Kidney (tissue), 13 donors: ENCODE measurements at regions not wholly inside any gene's neighbourhood (a gene's known extent, or its start where the extent isn't known, plus 50 kb on each side); places are given as distances from the start of the nearest gene placed in this dataset.

Experiments
- DNase-seq, 5 donors: peaks; one replicate each; pipeline ENCODE4 v3.0.0-alpha.2; 2013 to 2020
- FAIRE-seq: peaks from 2 replicates; lab custom pipeline; 2012; peaks lifted over from hg19 to GRCh38; lab: Jason Lieb, UNC
- H3K27ac ChIP-seq, 2 donors: one replicate each; pipeline ENCODE4 v1.7.0; 2013; ENCODE audit warnings: low read depth in 2 of 2, low read length in 2 of 2, inconsistent platforms in 1 of 2
- H3K27me3 ChIP-seq: one replicate; pipeline ENCODE4 v1.7.1; 2013; ENCODE audit warnings: low read length, inconsistent platforms; ENCODE audit not compliant: control insufficient read depth, insufficient read depth
- H3K36me3 ChIP-seq, 3 donors: one replicate each; pipeline versions ENCODE4 v1.7.0 to v1.7.1; 2013; ENCODE audit warnings: low read length in 3 of 3, control low read depth in 1 of 3, inconsistent platforms in 1 of 3; ENCODE audit not compliant: insufficient read depth in 3 of 3, control insufficient read depth in 2 of 3
- H3K4me1 ChIP-seq, 3 donors: one replicate each; pipeline versions ENCODE4 v1.7.0 to v1.7.1; 2013; ENCODE audit warnings: low read length in 3 of 3, inconsistent platforms in 1 of 3, low read depth in 1 of 3; ENCODE audit not compliant: control insufficient read depth in 2 of 3, insufficient read depth in 2 of 3
- H3K4me3 ChIP-seq, 3 donors: one replicate each; pipeline versions ENCODE4 v1.7.0 to v1.8.1; 2013; ENCODE audit warnings: low read length in 3 of 3, control low read depth in 1 of 3, inconsistent platforms in 1 of 3
- H3K9ac ChIP-seq, 3 donors: one replicate each; pipeline versions ENCODE4 v1.7.0 to v1.7.1; 2013; ENCODE audit warnings: low read length in 3 of 3, control low read depth in 1 of 3, inconsistent platforms in 1 of 3
- H3K9me3 ChIP-seq, 3 donors: one replicate each; pipeline versions ENCODE4 v1.7.0 to v1.7.1; 2013; ENCODE audit warnings: low read length in 3 of 3, control low read depth in 1 of 3, inconsistent platforms in 1 of 3; ENCODE audit not compliant: control insufficient read depth in 2 of 3, insufficient read depth in 1 of 3
- intact Hi-C: fragments of 100-400 bp; cut with DNase I; formaldehyde crosslinking; loops from one replicate; pipeline ENCODE4 v1.11.1; 2022
- TF ChIP-seq, protein P1 (sequence below): IDR thresholded peaks from 3 replicates; pipeline ENCODE4 v1.5.1; 2012; ENCODE audit warnings: mild to moderate bottlenecking, moderate library complexity, borderline replicate concordance; ENCODE audit not compliant: insufficient read depth; ENCODE audit errors: extremely low read depth
- donor health status: control.
- donor health status: control.
- donor health status: control.
- donor health status: control.
- donor health status: control.
- donor health status: DM: yes; HTN: yes; CAD: no.
- donor health status: Normal renal cell carcinoma (clear cell type).

DNA sequence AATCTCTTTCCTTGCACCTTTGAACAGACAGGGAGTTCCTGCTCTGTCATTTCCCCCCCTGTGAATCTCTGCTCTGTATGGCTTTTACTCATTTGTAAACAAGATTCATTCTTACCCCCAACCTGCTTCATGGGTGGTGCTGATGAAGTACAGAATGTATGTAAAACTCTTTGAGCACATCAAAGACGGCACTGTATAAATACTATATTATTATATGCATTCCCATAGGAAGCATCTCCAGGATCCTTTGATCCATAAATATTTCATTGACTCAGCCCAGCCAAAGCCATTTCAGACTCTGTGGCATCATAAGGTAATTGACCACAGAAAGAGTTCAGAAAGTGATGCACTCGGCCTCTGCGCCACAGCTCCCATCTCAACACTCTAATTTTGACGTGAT lies 208.7 kb downstream of the EFNB2 start:
- FAIRE-seq, result no peak
- no peaks in the 10 kb centered on the region for H3K36me3 ChIP-seq
- H3K27ac ChIP-seq, result no peak overlapping the region
- DNase-seq, result no peak
- intact Hi-C loops, result no loop called here
- no peaks in the 10 kb centered on the region for H3K27me3 ChIP-seq
- peaks cover 0 to 8% (median 0%) of the 10 kb centered on the region in 3 donors for H3K9me3 ChIP-seq
- no peak overlapping the region for H3K4me3 ChIP-seq
- H3K9ac ChIP-seq, result no peak overlapping the region
- H3K4me1 ChIP-seq, result no peaks in the 10 kb centered on the region
- TF ChIP-seq, protein P1, sequence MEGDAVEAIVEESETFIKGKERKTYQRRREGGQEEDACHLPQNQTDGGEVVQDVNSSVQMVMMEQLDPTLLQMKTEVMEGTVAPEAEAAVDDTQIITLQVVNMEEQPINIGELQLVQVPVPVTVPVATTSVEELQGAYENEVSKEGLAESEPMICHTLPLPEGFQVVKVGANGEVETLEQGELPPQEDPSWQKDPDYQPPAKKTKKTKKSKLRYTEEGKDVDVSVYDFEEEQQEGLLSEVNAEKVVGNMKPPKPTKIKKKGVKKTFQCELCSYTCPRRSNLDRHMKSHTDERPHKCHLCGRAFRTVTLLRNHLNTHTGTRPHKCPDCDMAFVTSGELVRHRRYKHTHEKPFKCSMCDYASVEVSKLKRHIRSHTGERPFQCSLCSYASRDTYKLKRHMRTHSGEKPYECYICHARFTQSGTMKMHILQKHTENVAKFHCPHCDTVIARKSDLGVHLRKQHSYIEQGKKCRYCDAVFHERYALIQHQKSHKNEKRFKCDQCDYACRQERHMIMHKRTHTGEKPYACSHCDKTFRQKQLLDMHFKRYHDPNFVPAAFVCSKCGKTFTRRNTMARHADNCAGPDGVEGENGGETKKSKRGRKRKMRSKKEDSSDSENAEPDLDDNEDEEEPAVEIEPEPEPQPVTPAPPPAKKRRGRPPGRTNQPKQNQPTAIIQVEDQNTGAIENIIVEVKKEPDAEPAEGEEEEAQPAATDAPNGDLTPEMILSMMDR, result no peak

DNA sequence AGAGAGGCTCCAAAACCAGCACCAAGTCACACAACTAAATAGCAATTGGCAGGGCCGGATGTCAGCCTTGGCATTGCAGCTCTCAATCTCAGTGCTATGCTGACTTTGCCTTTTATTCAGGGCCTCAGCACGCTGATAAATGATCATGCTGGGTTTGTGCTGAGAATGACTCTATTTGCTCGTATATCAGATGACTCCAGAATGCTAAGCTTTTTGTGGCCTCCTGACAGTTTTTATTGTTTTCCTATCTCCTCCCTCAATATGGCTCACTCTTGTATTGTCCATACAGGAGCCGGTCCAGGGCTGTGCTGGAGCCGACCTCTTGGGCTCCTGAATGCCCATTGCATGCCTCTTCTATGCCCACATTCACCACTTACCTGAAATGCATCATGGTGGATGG lies 211.0 kb downstream of the EFNB2 start:
- DNase-seq, result no peak
- TF ChIP-seq, protein P1, result no peak
- Histone ChIP-seq H3K4me3 (no peak overlapping the region), H3K9ac (no peak overlapping the region), H3K9me3 (peaks cover 0 to 8% (median 0%) of the 10 kb centered on the region in 3 donors), H3K36me3 (no peaks in the 10 kb centered on the region), H3K27ac (no peak overlapping the region), H3K27me3 (no peaks in the 10 kb centered on the region), H3K4me1 (no peaks in the 10 kb centered on the region)
- FAIRE-seq, result no peak
- intact Hi-C loops, result no loop called here

DNA sequence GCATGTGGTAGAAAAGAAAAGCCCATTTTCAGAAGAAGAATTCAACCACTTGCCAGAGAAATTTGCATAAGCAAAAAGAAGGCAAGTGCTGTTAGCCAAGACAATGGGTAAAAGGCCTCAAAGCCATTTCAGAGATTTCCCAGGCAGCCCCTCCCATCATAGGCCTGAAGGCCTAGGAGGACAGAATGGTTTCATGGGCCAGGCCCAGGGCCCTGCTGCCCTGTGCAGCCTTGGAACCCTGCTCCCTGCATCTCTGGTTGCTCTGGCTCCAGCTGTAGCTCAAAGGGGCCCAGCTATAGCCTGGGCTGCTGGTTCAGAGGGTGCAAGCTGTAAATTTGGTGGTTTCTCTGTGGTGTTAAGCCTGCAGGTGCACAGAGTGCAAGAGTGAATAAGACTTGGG lies 212.8 kb downstream of the EFNB2 start:
- intact Hi-C loops, result no loop called here
- DNase-seq (no peak), FAIRE-seq (no peak)
- no peak overlapping the region for H3K27ac ChIP-seq
- H3K36me3 ChIP-seq, result no peaks in the 10 kb centered on the region
- H3K4me3 ChIP-seq, result no peak overlapping the region
- H3K27me3 ChIP-seq, result no peaks in the 10 kb centered on the region
- peaks cover 0 to 8% (median 0%) of the 10 kb centered on the region in 3 donors for H3K9me3 ChIP-seq
- no peak overlapping the region for H3K9ac ChIP-seq
- TF ChIP-seq, protein P1, result no peak
- no peaks in the 10 kb centered on the region for H3K4me1 ChIP-seq

DNA sequence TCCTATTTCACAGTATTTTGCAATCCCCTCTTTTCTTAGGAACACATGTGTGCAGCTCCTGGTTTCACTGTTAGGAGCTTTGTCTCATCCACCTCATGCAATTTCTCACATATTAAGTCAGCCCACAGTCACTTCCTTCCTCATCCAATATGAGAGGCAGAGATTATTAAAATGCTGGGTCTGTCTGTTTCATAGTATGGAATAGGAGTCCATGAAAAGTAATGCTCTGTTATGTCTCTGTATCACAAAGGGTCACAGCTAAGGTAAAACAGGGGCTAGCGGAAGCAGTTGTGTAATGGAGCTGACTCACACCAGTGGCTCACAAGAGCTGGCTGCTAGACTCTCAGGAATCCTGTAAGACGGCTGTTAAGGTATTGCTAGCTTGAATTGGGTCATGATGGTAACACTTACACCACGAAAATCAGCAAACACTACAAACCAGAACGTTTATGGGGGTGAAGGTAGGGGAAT lies 216.5 kb downstream of the EFNB2 start:
- no peak overlapping the region for H3K4me3 ChIP-seq
- no peaks in the 10 kb centered on the region for H3K36me3 ChIP-seq
- FAIRE-seq (no peak), DNase-seq (peak in 2 of 5 donors; percentile 8 to 11)
- no peaks in the 10 kb centered on the region for H3K4me1 ChIP-seq
- TF ChIP-seq, protein P1, result no peak
- no peaks in the 10 kb centered on the region for H3K27me3 ChIP-seq
- no peak overlapping the region for H3K27ac ChIP-seq
- peaks cover 0 to 8% (median 0%) of the 10 kb centered on the region in 3 donors for H3K9me3 ChIP-seq
- intact Hi-C loops, result no loop called here
- no peak overlapping the region for H3K9ac ChIP-seq
